NCI-H2107 treated with DMSO at 0.1 percent for 48 hours (cell line): ENCODE measurements at regions not wholly inside any gene's neighbourhood (a gene's known extent, or its start where the extent isn't known, plus 50 kb on each side); places are given as distances from the start of the nearest gene placed in this dataset.

Source experiments
- DNase-seq: peaks from one replicate; lab custom pipeline; 2025; ENCODE audit not compliant: unreplicated experiment; lab: John Stamatoyannopoulos, UW

GRCh38 chr22:44403166-44403565 lies 90.4 kb upstream of the SHISAL1 start:
- DNase-seq, result no peak

GRCh38 chr22:44402196-44403111 lies 89.7 kb upstream of the SHISAL1 start:
- no peak for DNase-seq

GRCh38 chr22:44401783-44402110 lies 89.0 kb upstream of the SHISAL1 start:
- DNase-seq, result no peak

GRCh38 chr22:44400763-44401060 lies 88.0 kb upstream of the SHISAL1 start:
- DNase-seq, result no peak

- DNase-seq, result no peak
These were observed 87.4 kb upstream of the SHISAL1 start for GRCh38 chr22:44399906-44400762.

GRCh38 chr22:44398856-44399837 lies 86.4 kb upstream of the SHISAL1 start:
- no peak for DNase-seq

- no peak for DNase-seq
These were observed 84.3 kb upstream of the SHISAL1 start for GRCh38 chr22:44396727-44397722.

- no peak for DNase-seq
These were observed 83.4 kb upstream of the SHISAL1 start for GRCh38 chr22:44396021-44396726.

- DNase-seq, result no peak
These were observed 82.6 kb upstream of the SHISAL1 start for GRCh38 chr22:44395118-44396005.

GRCh38 chr22:44394246-44395117 lies 81.7 kb upstream of the SHISAL1 start:
- DNase-seq, result no peak

GRCh38 chr22:44393066-44393465 lies 80.3 kb upstream of the SHISAL1 start:
- DNase-seq, result no peak

GRCh38 chr22:44392446-44392921 lies 79.7 kb upstream of the SHISAL1 start:
- no peak for DNase-seq

- no peak for DNase-seq
These were observed 79.0 kb upstream of the SHISAL1 start for GRCh38 chr22:44391481-44392445.

- no peak for DNase-seq
These were observed 78.3 kb upstream of the SHISAL1 start for GRCh38 chr22:44391015-44391414.

- no peak for DNase-seq
These were observed 77.8 kb upstream of the SHISAL1 start for GRCh38 chr22:44390613-44390970.
